Left ventricle myocardium inferior (tissue), 1 donor: ENCODE measurements at regions not wholly inside any gene's neighbourhood (a gene's known extent, or its start where the extent isn't known, plus 50 kb on each side); places are given as distances from the start of the nearest gene placed in this dataset.
"Not testable (repeated sequence)": the region's sequence is repeated elsewhere in the genome, so short reads cannot be mapped to it uniquely, and the experiment has no call there.

Experiments used
- DNase-seq: peaks from one replicate; pipeline ENCODE4 v3.0.0-alpha.2; 2020
- H3K27ac ChIP-seq: fragments of 200-600 bp; replicated peaks from 2 replicates; pipeline ENCODE4 v1.8.0; 2021
- H3K27me3 ChIP-seq: fragments of 200-600 bp; 2 replicates; pipeline ENCODE4 v1.8.0; 2021; ENCODE audit warnings: low read depth
- H3K36me3 ChIP-seq: fragments of 200-600 bp; 2 replicates; pipeline ENCODE4 v1.8.0; 2021
- H3K4me1 ChIP-seq: fragments of 200-600 bp; 2 replicates; pipeline ENCODE4 v1.8.0; 2021
- H3K4me3 ChIP-seq: fragments of 200-600 bp; 2 replicates; pipeline ENCODE4 v1.8.0; 2021; ENCODE audit warnings: mild to moderate bottlenecking, moderate library complexity
- H3K9me3 ChIP-seq: fragments of 200-600 bp; replicated peaks from 2 replicates; pipeline ENCODE4 v1.8.0; 2021
- intact Hi-C: fragments of 100-400 bp; cut with micrococcal nuclease; formaldehyde crosslinking; loops from one replicate; pipeline ENCODE4 v1.11.0; 2022
- TF ChIP-seq, protein P1 (sequence below): fragments of 200-600 bp; IDR thresholded peaks from 2 replicates; pipeline ENCODE4 v1.8.0; 2021; ENCODE audit warnings: antibody characterized with exemption, mild to moderate bottlenecking, borderline replicate concordance
- donor health status: DM: no; HTN: yes; CAD: no; lungs with severe emphysema.

DNA sequence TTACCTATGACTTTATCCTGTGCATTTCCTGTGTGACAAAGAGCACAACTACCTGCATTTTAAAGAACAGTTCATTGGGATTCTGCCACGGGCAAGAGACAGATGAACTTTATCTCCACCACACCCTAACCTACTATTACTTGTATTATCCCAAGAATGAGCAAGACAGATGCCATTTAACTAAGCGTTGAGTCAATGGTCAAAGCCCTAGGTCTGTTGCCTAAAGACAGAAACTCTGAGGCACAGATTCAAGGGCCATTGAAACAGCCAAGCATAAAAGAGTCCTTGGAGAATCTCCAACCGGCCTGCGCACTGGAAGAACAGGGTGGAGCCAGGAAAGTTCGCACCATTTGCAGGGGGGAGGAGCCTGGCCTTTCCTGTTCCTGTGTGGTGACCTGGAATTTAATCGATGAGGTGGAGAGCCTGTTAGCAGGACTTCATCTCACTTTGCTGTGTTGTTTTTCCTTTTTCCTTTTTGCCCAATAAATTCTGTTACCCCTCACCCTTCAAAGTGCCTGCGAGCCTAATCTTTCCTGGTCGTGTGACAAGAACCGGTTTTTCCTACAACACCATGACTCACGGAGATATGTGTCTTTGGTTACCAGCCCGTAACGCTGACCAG lies 146.4 kb upstream of the DIAPH2 start:
- no peak for DNase-seq
- TF ChIP-seq, protein P1, sequence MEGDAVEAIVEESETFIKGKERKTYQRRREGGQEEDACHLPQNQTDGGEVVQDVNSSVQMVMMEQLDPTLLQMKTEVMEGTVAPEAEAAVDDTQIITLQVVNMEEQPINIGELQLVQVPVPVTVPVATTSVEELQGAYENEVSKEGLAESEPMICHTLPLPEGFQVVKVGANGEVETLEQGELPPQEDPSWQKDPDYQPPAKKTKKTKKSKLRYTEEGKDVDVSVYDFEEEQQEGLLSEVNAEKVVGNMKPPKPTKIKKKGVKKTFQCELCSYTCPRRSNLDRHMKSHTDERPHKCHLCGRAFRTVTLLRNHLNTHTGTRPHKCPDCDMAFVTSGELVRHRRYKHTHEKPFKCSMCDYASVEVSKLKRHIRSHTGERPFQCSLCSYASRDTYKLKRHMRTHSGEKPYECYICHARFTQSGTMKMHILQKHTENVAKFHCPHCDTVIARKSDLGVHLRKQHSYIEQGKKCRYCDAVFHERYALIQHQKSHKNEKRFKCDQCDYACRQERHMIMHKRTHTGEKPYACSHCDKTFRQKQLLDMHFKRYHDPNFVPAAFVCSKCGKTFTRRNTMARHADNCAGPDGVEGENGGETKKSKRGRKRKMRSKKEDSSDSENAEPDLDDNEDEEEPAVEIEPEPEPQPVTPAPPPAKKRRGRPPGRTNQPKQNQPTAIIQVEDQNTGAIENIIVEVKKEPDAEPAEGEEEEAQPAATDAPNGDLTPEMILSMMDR, result no peak
- Histone ChIP-seq H3K9me3 (no peaks in the 10 kb centered on the region), H3K27me3 (no peaks in the 10 kb centered on the region), H3K4me1 (no peaks in the 10 kb centered on the region), H3K27ac (no peak overlapping the region), H3K4me3 (no peak overlapping the region), H3K36me3 (no peaks in the 10 kb centered on the region)
- intact Hi-C loops, result no loop called here

DNA sequence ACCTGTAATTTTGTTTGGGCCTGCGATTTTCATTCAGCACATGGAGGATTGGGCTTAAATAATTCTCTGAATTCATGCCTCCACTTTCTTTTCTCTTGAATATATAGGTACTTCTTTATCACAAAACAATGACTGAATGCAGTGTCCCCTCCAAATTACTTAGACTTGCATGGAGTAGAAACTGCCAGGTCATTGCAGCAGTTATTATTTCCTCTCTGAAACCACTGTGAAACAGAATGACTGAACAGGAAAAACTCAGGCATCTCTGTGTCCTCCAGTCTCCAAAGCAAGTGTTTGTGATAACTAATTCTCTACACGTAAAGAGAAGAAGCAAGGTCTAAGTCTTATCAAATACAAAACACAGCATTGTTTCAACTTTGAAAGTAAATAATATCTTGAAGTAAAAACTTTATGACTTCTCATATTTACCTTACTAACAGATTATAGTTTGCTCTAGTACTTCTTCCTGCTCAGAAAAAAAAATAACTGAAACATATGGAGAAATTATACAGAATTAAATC lies 144.5 kb upstream of the DIAPH2 start:
- DNase-seq, result no peak
- Histone ChIP-seq H3K27me3 (no peaks in the 10 kb centered on the region), H3K4me3 (no peak overlapping the region), H3K27ac (no peak overlapping the region), H3K4me1 (no peaks in the 10 kb centered on the region), H3K36me3 (no peaks in the 10 kb centered on the region), H3K9me3 (no peaks in the 10 kb centered on the region)
- intact Hi-C loops, result no loop called here
- TF ChIP-seq, protein P1, result no peak

DNA sequence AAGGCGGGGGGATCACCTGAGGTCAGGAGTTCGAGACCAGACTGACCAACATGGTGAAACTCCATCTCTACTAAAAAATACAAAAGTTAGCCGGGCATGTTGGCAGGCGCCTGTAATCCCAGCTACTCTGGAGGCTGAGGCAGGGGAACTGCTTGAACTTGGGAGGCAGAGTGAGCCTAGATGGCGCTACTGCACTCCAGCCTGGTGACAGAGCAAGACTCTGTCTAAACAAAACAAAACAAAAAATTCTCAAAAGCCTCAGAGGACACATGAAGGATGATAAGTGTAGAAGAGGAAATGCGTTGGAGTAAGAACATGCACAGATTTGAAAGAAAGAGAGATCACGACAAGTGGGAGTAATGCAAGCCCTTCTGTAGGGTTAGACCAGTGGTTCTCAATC lies 138.4 kb upstream of the DIAPH2 start:
- H3K27ac ChIP-seq, H3K27me3 ChIP-seq, H3K4me1 ChIP-seq, H3K4me3 ChIP-seq, intact Hi-C loops, H3K36me3 ChIP-seq, DNase-seq, H3K9me3 ChIP-seq: not testable (repeated sequence)
- TF ChIP-seq, protein P1, result peak; percentile 17

DNA sequence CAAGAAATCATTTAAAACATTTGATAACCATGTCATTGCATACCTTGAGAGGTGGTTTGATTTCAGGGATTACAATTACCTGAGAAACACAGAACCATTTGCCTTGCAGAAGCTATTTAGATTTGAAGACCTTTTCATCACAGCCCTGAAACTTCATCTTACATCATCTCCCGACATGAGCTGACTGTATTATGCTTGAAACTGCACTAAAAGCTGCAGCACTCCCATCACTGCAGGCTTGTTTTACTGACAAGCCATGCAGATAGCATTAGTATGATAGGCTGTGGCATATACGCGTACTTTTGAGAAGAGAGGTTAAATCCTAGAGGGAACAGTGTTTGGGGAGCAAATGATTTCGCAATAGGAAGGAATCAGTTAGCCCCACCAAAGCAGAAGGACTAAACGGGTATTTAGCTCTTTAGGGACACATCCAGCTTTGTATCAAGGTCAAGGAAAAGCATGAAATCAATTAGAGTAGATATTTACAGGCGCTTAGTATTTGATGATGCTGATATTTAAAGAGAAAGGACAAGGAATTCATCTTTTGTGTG lies 133.2 kb upstream of the DIAPH2 start:
- TF ChIP-seq, protein P1, result no peak

DNA sequence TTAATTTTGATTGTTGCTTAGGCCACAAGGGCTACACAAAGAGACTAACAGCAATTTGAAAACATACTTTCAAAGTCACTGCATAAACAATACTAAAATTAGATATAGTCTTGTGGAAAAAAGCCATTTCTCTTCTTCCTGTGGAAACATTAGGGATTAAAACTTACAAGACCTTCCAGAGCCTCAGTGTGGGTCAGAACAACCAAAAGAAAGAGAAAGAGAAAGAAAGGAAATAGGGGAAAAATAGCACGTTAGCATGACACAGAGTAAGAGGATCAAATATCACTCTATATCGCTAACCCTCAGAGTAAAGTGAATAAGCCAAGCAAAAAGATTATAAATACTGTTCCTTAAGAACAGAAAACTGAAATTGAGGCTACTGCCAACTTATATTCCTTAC lies 127.8 kb upstream of the DIAPH2 start:
- H3K9me3 ChIP-seq, result no peaks in the 10 kb centered on the region
- H3K4me3 ChIP-seq, result no peak overlapping the region
- TF ChIP-seq, protein P1, result no peak
- H3K27me3 ChIP-seq, result no peaks in the 10 kb centered on the region
- H3K4me1 ChIP-seq, result no peaks in the 10 kb centered on the region
- no peaks in the 10 kb centered on the region for H3K36me3 ChIP-seq
- peak overlapping the region; percentile 33 for H3K27ac ChIP-seq
- intact Hi-C loops, result no loop called here
- no peak for DNase-seq

More for the DNA sequence above, 133.2 kb upstream of the DIAPH2 start:
- intact Hi-C loops, result no loop called here
- H3K4me3 ChIP-seq, result no peak overlapping the region
- no peak for DNase-seq
- no peak overlapping the region for H3K27ac ChIP-seq
- H3K27me3 ChIP-seq, result no peaks in the 10 kb centered on the region
- H3K4me1 ChIP-seq, result no peaks in the 10 kb centered on the region
- H3K36me3 ChIP-seq, result no peaks in the 10 kb centered on the region
- no peaks in the 10 kb centered on the region for H3K9me3 ChIP-seq

DNA sequence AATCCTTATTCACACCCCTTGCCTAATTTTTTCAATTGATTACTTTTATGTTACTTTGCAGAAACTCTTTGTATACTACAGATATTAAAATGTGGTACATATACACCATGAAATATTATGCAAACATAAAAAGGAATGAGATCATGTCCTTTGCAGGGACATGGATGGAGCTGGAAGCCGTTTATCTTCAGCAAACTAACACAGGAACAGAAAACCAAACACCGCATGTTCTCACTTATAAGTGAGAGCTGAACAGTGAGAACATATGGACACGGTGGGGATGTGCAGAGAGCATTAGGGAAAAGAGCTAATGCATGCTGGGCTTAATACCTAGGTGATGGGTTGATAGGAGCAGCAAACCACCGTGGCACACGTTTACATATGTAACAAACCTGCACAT lies 123.5 kb upstream of the DIAPH2 start:
- H3K36me3 ChIP-seq, H3K27me3 ChIP-seq, intact Hi-C loops, H3K27ac ChIP-seq, H3K9me3 ChIP-seq, DNase-seq, H3K4me1 ChIP-seq, H3K4me3 ChIP-seq: not testable (repeated sequence)
